ENCODE measurements at regions not wholly inside any gene's neighbourhood (a gene's known extent, or its start where the extent isn't known, plus 50 kb on each side); places are given as distances from the start of the nearest gene placed in this dataset.
"Not testable (repeated sequence)": the region's sequence is repeated elsewhere in the genome, so short reads cannot be mapped to it uniquely, and the experiment has no call there.

DNA sequence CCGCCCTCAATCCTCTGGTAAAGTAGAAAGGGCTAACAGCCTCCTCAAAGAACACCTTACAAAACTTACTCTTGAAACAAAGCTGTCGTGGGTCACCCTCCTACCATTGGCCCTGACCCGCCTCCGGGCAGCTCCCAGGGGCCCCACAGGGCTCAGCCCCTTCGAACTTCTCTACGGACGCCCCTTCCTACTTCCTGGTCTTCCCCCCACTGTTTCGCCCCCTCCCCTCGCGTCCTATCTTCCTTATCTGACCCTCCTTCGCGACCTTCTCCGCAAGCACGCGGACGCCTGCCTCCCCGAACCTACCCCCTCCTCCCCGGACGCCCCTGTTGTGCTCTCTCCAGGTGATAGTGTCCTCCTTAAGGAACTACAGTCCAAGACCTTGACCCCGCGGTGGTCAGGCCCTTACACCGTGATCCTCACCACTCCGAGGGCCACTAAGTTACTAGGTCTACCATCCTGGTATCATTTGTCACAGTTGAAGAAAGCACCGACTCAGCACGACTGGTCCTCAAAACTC lies 963.1 kb downstream of the RPA4 start:
- no peak for DNase-seq (ENCODE audit: low spot score)
- in situ Hi-C loops (cut with HindIII; ENCODE audit: low sequenced_read_pairs): no loop called here

GRCh38 chrX:97847885-97848679 lies 964.4 kb downstream of the RPA4 start:
- in situ Hi-C loops (cut with HindIII; ENCODE audit: low sequenced_read_pairs): no loop called here
- DNase-seq (ENCODE audit: low spot score): no peak

DNA sequence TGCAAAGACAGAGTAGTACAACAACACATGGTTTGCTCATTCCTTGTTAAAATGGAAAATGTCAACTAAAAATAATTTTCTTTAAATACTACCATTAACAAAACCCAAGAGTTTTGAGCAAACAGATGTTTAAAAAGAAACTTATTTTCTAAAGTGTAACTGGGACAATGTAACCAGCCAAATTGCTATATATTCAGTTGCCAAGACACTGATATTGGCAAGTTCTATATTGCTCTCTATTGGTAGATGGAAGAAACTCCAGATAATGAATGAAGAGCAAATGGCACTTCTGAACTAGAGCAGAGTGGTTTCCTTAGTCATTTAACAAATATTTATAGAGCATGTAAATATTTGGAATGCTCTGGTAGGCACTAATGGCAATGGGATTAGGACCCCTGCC lies 966.2 kb downstream of the RPA4 start:
- DNase-seq (ENCODE audit: low spot score): no peak
- in situ Hi-C loops (cut with HindIII; ENCODE audit: low sequenced_read_pairs): no loop called here

DNA sequence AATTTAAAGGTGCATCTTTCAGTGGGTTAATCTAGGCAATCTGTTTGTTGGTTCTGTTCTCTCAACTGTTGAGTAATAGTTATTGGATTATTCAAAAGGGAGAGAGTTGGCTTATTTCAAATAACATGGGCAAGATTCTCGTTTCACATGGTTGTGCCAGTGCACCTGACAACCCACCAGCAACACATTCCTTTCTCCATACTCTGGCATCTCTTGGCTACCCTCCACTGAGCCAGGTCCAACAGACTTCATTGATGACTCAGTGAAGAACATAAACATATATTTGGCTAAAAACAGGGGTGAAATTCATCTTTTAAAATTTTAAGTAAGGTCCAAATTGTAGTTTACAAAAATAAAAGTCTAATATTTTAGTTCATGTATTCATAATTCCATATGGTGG lies 967.2 kb downstream of the RPA4 start:
- in situ Hi-C loops (cut with HindIII; ENCODE audit: low sequenced_read_pairs): no loop called here
- DNase-seq (ENCODE audit: low spot score): no peak

GRCh38 chrX:97854086-97854485 lies 970.4 kb downstream of the RPA4 start:
- in situ Hi-C loops (cut with HindIII; ENCODE audit: low sequenced_read_pairs): no loop called here
- peak; percentile 30 for DNase-seq (ENCODE audit: low spot score)

DNA sequence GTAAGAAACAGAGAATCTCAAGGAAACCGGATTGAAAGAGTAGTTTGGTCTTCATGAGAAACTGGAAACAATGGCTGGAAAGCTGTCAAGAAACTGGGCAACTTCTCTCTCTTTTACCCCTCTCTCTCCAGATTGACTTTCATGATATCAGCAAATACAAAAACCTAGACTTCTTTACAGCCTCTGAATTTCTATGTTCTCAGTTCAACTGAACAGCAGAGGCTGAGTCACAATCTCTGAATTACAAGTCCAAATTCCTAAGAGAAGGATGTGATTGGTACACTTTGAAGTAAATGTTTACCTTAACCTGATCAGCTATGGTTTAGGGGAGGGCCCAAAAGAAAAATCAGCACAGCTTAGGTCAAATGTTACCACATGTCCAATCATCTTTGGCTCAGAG lies 974.9 kb downstream of the RPA4 start:
- no peak for DNase-seq (ENCODE audit: low spot score)
- in situ Hi-C loops (cut with HindIII; ENCODE audit: low sequenced_read_pairs): no loop called here

DNA sequence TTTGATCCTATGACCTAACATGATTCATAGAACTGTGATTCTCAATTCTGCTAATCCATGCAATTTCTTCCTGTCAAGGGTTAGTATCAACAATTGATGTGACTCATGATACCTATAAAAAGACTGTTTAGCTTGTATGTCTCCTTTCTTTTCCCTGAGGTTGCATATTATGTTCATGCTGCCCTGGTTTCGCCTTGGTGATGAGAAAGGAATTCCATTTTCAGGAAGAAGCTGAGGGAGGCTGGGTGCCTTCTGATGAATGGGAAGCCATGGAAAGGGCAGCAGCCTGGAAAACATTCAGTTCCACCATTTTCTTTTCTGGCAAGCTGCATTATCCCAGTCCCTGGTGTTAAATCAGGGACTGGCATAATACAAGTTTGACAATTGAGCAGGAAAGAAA lies 976.5 kb downstream of the RPA4 start:
- DNase-seq (ENCODE audit: low spot score): peak; percentile 1
- in situ Hi-C loops (cut with HindIII; ENCODE audit: low sequenced_read_pairs): no loop called here

- in situ Hi-C loops (cut with HindIII; ENCODE audit: low sequenced_read_pairs): no loop called here
- DNase-seq (ENCODE audit: low spot score): no peak
Measured at GRCh38 chrX:97863261-97863660, 979.6 kb downstream of the RPA4 start.

- in situ Hi-C loops (cut with HindIII; ENCODE audit: low sequenced_read_pairs): no loop called here
- no peak for DNase-seq (ENCODE audit: low spot score)
Measured at GRCh38 chrX:97867266-97867665, 983.6 kb downstream of the RPA4 start.

GRCh38 chrX:97876697-97877407 lies 993.1 kb downstream of the RPA4 start:
- in situ Hi-C loops (cut with HindIII; ENCODE audit: low sequenced_read_pairs): no loop called here
- no peak for DNase-seq (ENCODE audit: low spot score)

- no peak for DNase-seq (ENCODE audit: low spot score)
- in situ Hi-C loops (cut with HindIII; ENCODE audit: low sequenced_read_pairs): no loop called here
Measured at GRCh38 chrX:97882306-97882705, 998.6 kb downstream of the RPA4 start.

DNA sequence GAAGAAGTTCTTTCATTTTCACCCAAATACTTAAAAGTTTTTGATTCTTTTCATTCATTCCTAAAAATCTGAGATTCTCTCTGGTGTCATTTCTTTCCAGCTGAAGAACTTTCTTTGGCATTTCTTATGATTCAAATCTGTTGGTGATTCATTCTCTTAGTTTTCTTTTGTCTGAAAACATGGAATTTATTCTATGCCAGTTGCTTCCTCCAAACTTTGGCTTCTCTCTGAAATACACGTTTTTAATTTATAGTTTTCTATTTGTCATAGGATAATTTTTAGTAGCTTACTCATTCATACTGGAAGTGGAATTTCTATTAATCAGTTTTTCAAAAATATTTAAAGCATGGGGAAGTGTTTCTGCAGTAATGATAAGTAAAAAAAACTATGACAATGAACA lies 1012.0 kb downstream of the RPA4 start:
- no peak for DNase-seq (ENCODE audit: low spot score)
- in situ Hi-C loops (cut with HindIII; ENCODE audit: low sequenced_read_pairs): no loop called here

DNA sequence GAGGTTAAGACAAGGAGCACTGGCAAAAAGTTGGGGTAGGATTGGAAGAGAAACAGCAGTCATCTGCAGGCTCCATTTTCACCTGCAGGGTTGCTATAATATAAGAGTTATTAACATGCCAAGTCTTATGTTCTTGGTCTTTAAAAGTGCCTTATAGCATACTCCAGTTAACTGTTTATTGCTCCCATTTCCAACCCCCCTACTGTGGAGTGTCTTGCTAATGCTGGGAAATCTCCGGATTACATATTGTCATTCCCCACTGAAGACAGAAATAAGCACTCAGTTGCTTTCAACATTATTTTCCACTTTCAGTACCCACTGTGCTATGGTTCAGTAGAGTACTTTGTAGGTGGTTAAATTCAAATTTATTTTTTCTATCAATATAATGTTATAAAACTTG lies 1014.3 kb downstream of the RPA4 start:
- DNase-seq (ENCODE audit: low spot score): no peak
- in situ Hi-C loops (cut with HindIII; ENCODE audit: low sequenced_read_pairs): no loop called here

GRCh38 chrX:97898798-97899197 lies 1015.1 kb downstream of the RPA4 start:
- in situ Hi-C loops (cut with HindIII; ENCODE audit: low sequenced_read_pairs): no loop called here

DNA sequence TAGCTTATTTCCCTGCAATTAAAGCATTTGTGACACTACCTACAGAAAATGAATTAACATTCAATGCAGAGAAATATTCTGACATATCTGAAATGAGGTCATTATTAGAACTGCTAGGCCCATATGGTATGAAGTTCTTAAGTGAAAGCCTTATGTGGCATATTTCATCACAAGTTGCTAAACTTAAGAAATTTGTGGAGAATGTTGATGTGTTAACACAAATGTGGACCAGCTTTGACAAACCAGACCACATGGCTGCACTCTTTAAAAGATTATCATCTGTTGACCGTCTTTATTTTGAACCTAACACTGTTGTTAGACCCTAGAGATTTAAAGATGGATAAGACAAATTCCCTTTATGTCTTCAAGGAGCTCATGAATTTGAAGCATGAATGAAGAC lies 1024.1 kb downstream of the RPA4 start:
- in situ Hi-C loops (cut with HindIII; ENCODE audit: low sequenced_read_pairs): no loop called here
- DNase-seq (ENCODE audit: low spot score): no peak

More at GRCh38 chrX:97898798-97899197, 1015.1 kb downstream of the RPA4 start:
- DNase-seq (ENCODE audit: low spot score): no peak

DNA sequence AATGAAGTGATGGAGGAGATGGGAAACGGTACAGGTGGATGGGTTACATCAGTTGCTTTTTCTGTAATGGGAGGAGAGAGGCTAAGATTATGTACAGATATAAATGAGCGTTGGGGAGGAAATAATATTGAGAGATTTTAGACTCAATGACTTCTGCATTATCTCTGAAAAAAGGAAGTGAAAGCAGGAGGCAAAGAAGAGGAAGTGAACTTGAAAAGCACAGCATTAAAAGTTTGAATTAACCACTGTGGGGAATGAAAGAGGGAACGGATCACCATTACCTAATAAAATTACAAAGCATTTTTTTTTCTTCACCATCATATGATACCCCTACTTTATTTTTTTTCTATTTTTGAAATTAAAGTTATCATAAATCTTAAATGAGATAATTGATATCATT lies 1025.5 kb downstream of the RPA4 start:
- in situ Hi-C loops (cut with HindIII; ENCODE audit: low sequenced_read_pairs): no loop called here
- DNase-seq (ENCODE audit: low spot score): no peak

DNA sequence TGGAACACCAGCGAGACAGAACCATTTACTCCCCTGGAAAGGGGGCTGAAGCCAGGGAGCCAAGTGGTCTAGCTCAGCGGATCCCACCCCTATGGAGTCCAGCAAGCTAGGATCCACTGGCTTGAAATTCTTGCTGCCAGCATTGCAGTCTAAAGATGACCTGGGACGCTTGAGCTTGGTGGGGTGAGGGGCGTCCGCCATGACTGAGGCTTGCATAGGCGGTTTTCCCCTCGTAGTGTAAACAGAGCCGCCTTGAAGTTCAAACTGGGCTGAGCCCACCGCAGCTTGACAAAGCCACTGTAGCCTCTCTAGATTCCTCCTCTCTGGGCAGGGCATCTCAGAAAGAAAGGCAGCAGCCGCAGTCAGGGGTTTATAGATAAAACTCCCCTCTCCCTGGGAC lies 1031.7 kb downstream of the RPA4 start:
- in situ Hi-C loops (cut with HindIII; ENCODE audit: low sequenced_read_pairs); DNase-seq (ENCODE audit: low spot score): not testable (repeated sequence)

- DNase-seq (ENCODE audit: low spot score); in situ Hi-C loops (cut with HindIII; ENCODE audit: low sequenced_read_pairs): not testable (repeated sequence)
Measured at GRCh38 chrX:97921223-97921622, 1037.5 kb downstream of the RPA4 start.

- no peak for DNase-seq (ENCODE audit: low spot score)
- in situ Hi-C loops (cut with HindIII; ENCODE audit: low sequenced_read_pairs): no loop called here
Measured at GRCh38 chrX:97931586-97931985, 1047.9 kb downstream of the RPA4 start.

- DNase-seq (ENCODE audit: low spot score): no peak
- in situ Hi-C loops (cut with HindIII; ENCODE audit: low sequenced_read_pairs): no loop called here
Measured at GRCh38 chrX:97936296-97936695, 1052.6 kb downstream of the RPA4 start.

GRCh38 chrX:97938706-97939105 lies 1055.0 kb downstream of the RPA4 start:
- in situ Hi-C loops (cut with HindIII; ENCODE audit: low sequenced_read_pairs): no loop called here
- DNase-seq (ENCODE audit: low spot score): no peak
